Skeletal muscle tissue (tissue), 4 donors: ENCODE measurements at regions not wholly inside any gene's neighbourhood (a gene's known extent, or its start where the extent isn't known, plus 50 kb on each side); places are given as distances from the start of the nearest gene placed in this dataset. TPM values are rescaled to one million over a fixed set of nuclear protein-coding genes. Genes with fewer than 3 reads are reported as not detected.

ENCODE experiments used
- H3K27ac ChIP-seq: one replicate; pipeline ENCODE4 v1.7.0; 2013; ENCODE audit warnings: mild to moderate bottlenecking, low read depth, low read length, inconsistent platforms
- H3K27me3 ChIP-seq, 3 donors: one replicate each; pipeline ENCODE4 v1.7.0; 2013; ENCODE audit warnings: low read length in 3 of 3; ENCODE audit not compliant: control insufficient read depth in 3 of 3, insufficient read depth in 3 of 3
- H3K36me3 ChIP-seq, 3 donors: one replicate each; pipeline ENCODE4 v1.7.0; 2013; ENCODE audit warnings: low read length in 3 of 3; ENCODE audit not compliant: control insufficient read depth in 3 of 3, insufficient read depth in 3 of 3
- H3K4me1 ChIP-seq, 3 donors: one replicate each; pipeline ENCODE4 v1.7.0; 2013; ENCODE audit warnings: low read length in 3 of 3, mild to moderate bottlenecking in 3 of 3; ENCODE audit not compliant: control insufficient read depth in 3 of 3, insufficient read depth in 3 of 3
- H3K4me3 ChIP-seq, 3 donors: one replicate each; pipeline ENCODE4 v1.7.0; 2013; ENCODE audit warnings: low read length in 3 of 3
- H3K9ac ChIP-seq, 3 donors: one replicate each; pipeline ENCODE4 v1.7.0; 2013; ENCODE audit warnings: low read length in 3 of 3, mild to moderate bottlenecking in 3 of 3, moderate library complexity in 2 of 3, low read depth in 1 of 3
- H3K9me3 ChIP-seq, 3 donors: one replicate each; pipeline ENCODE4 v1.7.0; 2013; ENCODE audit warnings: low read length in 3 of 3; ENCODE audit not compliant: control insufficient read depth in 3 of 3
- small RNA-seq: library from RNA; depleted of rRNA; stranded (forward); fragments of <200 nt; gene quantifications from one replicate; pipeline ENCODE3, GENCODE V24; 2014
- donor health status: Osteomylitis.

GRCh38 chr18:2482706-2483475 is 88.4 kb downstream of the METTL4 start:
- Histone ChIP-seq H3K4me1 (no peaks in the 10 kb centered on the region), H3K4me3 (no peak overlapping the region), H3K9ac (no peak overlapping the region), H3K27ac (no peak overlapping the region), H3K9me3 (no peaks in the 10 kb centered on the region), H3K27me3 (no peaks in the 10 kb centered on the region), H3K36me3 (no peaks in the 10 kb centered on the region)

- Histone ChIP-seq H3K4me3 (no peak overlapping the region), H3K36me3 (no peaks in the 10 kb centered on the region), H3K27ac (no peak overlapping the region), H3K4me1 (no peaks in the 10 kb centered on the region), H3K9me3 (no peaks in the 10 kb centered on the region), H3K9ac (no peak overlapping the region), H3K27me3 (no peaks in the 10 kb centered on the region)
These were observed 85.3 kb downstream of the METTL4 start for GRCh38 chr18:2485983-2486382.

GRCh38 chr18:2486426-2486825 is 84.9 kb downstream of the METTL4 start:
- Histone ChIP-seq H3K27me3 (no peaks in the 10 kb centered on the region), H3K27ac (no peak overlapping the region), H3K36me3 (no peaks in the 10 kb centered on the region), H3K9ac (no peak overlapping the region), H3K4me3 (no peak overlapping the region), H3K4me1 (no peaks in the 10 kb centered on the region), H3K9me3 (no peaks in the 10 kb centered on the region)

Small RNAs in the stretch of these regions (small RNA-seq; reads per million reads assigned to genes)
- gene AP005119.1, result not detected
- gene COX6CP3, result not detected
- gene RN7SKP72, result not detected
